GM12878 (cell line): ENCODE measurements at regions not wholly inside any gene's neighbourhood (a gene's known extent, or its start where the extent isn't known, plus 50 kb on each side); places are given as distances from the start of the nearest gene placed in this dataset.

ENCODE experiments used
- ATAC-seq: fragments of 200-7000 bp; cut with Tn5 transposase; 3 replicates; pipeline ENCODE4 v1.9.1; 2020; ENCODE audit warnings: mild to moderate bottlenecking, moderate library complexity
- BruUV-seq: library from RNA; stranded (reverse); fragments of 400-500 nt; replicated peaks from 2 replicates; lab custom pipeline; 2021; lab: Mats Ljungman, UMichigan
- CTCF ChIA-PET: fragments of 300-600 bp; sonication (Branson Sonifier 250); formaldehyde crosslinking; extraction: SDS; loops from one replicate; lab custom pipeline; 2021; ENCODE audit warnings: inconsistent platforms; lab: Yijun Ruan, JAX
- POLR2A ChIA-PET: fragments of 350-600 bp; formaldehyde crosslinking; extraction: SDS; loops from one replicate; lab custom pipeline; 2021; ENCODE audit warnings: inconsistent platforms; lab: Charles Lee
- RAD21 ChIA-PET: fragments of 300-600 bp; sonication (Branson Sonifier 250); formaldehyde crosslinking; loops from one replicate; lab custom pipeline; 2023; ENCODE audit warnings: antibody characterized with exemption; ENCODE audit not compliant: unreplicated experiment; lab: Charles Lee
- SMC1A ChIA-PET: fragments of 300-600 bp; sonication (Branson Sonifier 250); formaldehyde crosslinking; loops from one replicate; lab custom pipeline; 2023; ENCODE audit not compliant: unreplicated experiment, uncharacterized antibody; lab: Charles Lee
- DNase-seq: peaks from one replicate; pipeline ENCODE4 v3.0.0-alpha.2; 2011; ENCODE audit warnings: low read depth, low spot score
- FAIRE-seq: peaks from 3 replicates; lab custom pipeline; 2011; peaks lifted over from hg19 to GRCh38; lab: Jason Lieb, UNC
- H2AFZ ChIP-seq: 2 replicates; pipeline ENCODE4 v1.6.0; 2011; ENCODE audit warnings: low read depth, low read length, control low read depth; ENCODE audit not compliant: control insufficient read depth
- H3K27ac ChIP-seq: 2 replicates; pipeline ENCODE4 v1.5.1; 2011; ENCODE audit warnings: control low read depth; ENCODE audit not compliant: control insufficient read depth, insufficient read depth
- H3K27me3 ChIP-seq, 2 experiments: replicated peaks in 1 of 2; 2 replicates each; pipeline versions ENCODE4 v1.6.0 to v1.6.1; 2011; ENCODE audit warnings: low read length in 1 of 2; ENCODE audit not compliant: control insufficient read depth in 2 of 2, insufficient read depth in 2 of 2
- H3K36me3 ChIP-seq, 2 experiments: 2 replicates each; pipeline ENCODE4 v1.5.1; 2011; ENCODE audit warnings: low read length in 1 of 2; ENCODE audit not compliant: control insufficient read depth in 2 of 2, insufficient read depth in 2 of 2
- H3K4me1 ChIP-seq: 2 replicates; pipeline ENCODE4 v1.6.1; 2011; ENCODE audit warnings: mild to moderate bottlenecking, low read length, moderate library complexity, mixed read lengths; ENCODE audit not compliant: control insufficient read depth, insufficient read depth
- H3K4me2 ChIP-seq: 2 replicates; pipeline ENCODE4 v1.6.0; 2011; ENCODE audit warnings: control low read depth; ENCODE audit not compliant: control insufficient read depth, insufficient read depth
- H3K4me3 ChIP-seq: fragments of 200-600 bp; sonication (generic); 2 replicates; pipeline ENCODE4 v1.5.1; 2016
- H3K79me2 ChIP-seq: 2 replicates; pipeline ENCODE4 v1.6.0; 2011; ENCODE audit warnings: low read length; ENCODE audit not compliant: control insufficient read depth, insufficient read depth
- H3K9ac ChIP-seq: 2 replicates; pipeline ENCODE4 v1.8.0; 2011; ENCODE audit warnings: low read length, control low read depth, mixed read lengths; ENCODE audit not compliant: control insufficient read depth, insufficient read depth
- H3K9me3 ChIP-seq: replicated peaks from 3 replicates; pipeline ENCODE4 v1.5.1; 2011; ENCODE audit warnings: mild to moderate bottlenecking, low read length; ENCODE audit not compliant: control insufficient read depth, insufficient read depth
- H4K20me1 ChIP-seq: 2 replicates; pipeline ENCODE4 v1.6.0; 2011; ENCODE audit not compliant: control insufficient read depth, insufficient read depth
- ASH2L ChIP-seq: fragments of 300-600, 200-600 bp; sonication (generic); IDR thresholded peaks from 2 replicates; pipeline ENCODE4 v1.6.1; 2017; ENCODE audit warnings: low read depth, mild to moderate bottlenecking, borderline replicate concordance
- BCL11A ChIP-seq: IDR thresholded peaks from 2 replicates; pipeline ENCODE4 v1.6.1; 2011; ENCODE audit warnings: low read depth, low read length
- BRCA1 ChIP-seq: IDR thresholded peaks from 2 replicates; pipeline ENCODE4 v1.6.1; 2011; ENCODE audit warnings: low read depth, low read length, improper control_type of control experiment
- CBFB ChIP-seq: IDR thresholded peaks from 2 replicates; pipeline ENCODE4 v1.6.1; 2016; ENCODE audit warnings: antibody characterized with exemption, low read depth
- CUX1 ChIP-seq: IDR thresholded peaks from 2 replicates; pipeline ENCODE4 v1.6.1; 2012; ENCODE audit warnings: improper control_type of control experiment, low read depth, low read length; ENCODE audit not compliant: insufficient replicate concordance
- ETV6 ChIP-seq, 2 experiments: fragments of 450-650 bp in 1 of 2; IDR thresholded peaks in 1 of 2; conservative IDR thresholded peaks in 1 of 2; 2 replicates each; pipeline ENCODE4 v1.6.1; 2014; ENCODE audit warnings: antibody characterized with exemption in 1 of 2, borderline replicate concordance in 1 of 2, low read depth in 1 of 2, mild to moderate bottlenecking in 1 of 2, moderate library complexity in 1 of 2
- LARP7 ChIP-seq: fragments of 450-650 bp; IDR thresholded peaks from 2 replicates; pipeline ENCODE4 v1.6.1; 2017; ENCODE audit warnings: mild to moderate bottlenecking
- MEF2A ChIP-seq: IDR thresholded peaks from 2 replicates; pipeline ENCODE4 v1.6.1; 2011; ENCODE audit warnings: low read depth, mild to moderate bottlenecking, low read length, moderate library complexity; ENCODE audit not compliant: insufficient read depth
- MXI1 ChIP-seq: fragments of 150-350 bp; IDR thresholded peaks from 2 replicates; pipeline ENCODE4 v1.6.1; 2011; ENCODE audit warnings: low read depth, mild to moderate bottlenecking, inconsistent platforms, low read length, improper control_type of control experiment
- NFIC ChIP-seq: IDR thresholded peaks from 2 replicates; pipeline ENCODE4 v1.6.1; 2012; ENCODE audit warnings: low read depth, mild to moderate bottlenecking, inconsistent platforms, low read length, moderate library complexity
- PKNOX1 ChIP-seq: fragments of 450-650 bp; IDR thresholded peaks from 2 replicates; pipeline ENCODE4 v1.6.1; 2016; ENCODE audit warnings: mild to moderate bottlenecking
- RAD21 ChIP-seq: IDR thresholded peaks from 2 replicates; pipeline ENCODE4 v1.6.1; 2011; ENCODE audit warnings: mild to moderate bottlenecking, low read depth, low read length, moderate library complexity; ENCODE audit not compliant: insufficient read depth
- RUNX3 ChIP-seq: IDR thresholded peaks from 2 replicates; pipeline ENCODE4 v1.6.1; 2012; ENCODE audit warnings: low read length, inconsistent platforms
- SIN3A ChIP-seq: IDR thresholded peaks from 2 replicates; pipeline ENCODE4 v1.6.1; 2012; ENCODE audit warnings: low read depth, low read length, improper control_type of control experiment
- TBL1XR1 ChIP-seq: IDR thresholded peaks from 2 replicates; pipeline ENCODE4 v1.6.1; 2012; ENCODE audit warnings: low read depth, low read length, improper control_type of control experiment
- ZBTB33 ChIP-seq: fragments of 450-650 bp; IDR thresholded peaks from 2 replicates; pipeline ENCODE4 v1.6.1; 2017; ENCODE audit warnings: mild to moderate bottlenecking
- ZNF384 ChIP-seq: IDR thresholded peaks from 2 replicates; pipeline ENCODE4 v1.6.1; 2012; ENCODE audit warnings: low read depth, mild to moderate bottlenecking, low read length, improper control_type of control experiment, borderline replicate concordance
- WGBS: methylation state at CpG from one replicate; pipeline ENCODE4 v1.1.6; 2016; ENCODE audit warnings: low lambda C conversion rate; ENCODE audit not compliant: insufficient replicate concordance, insufficient coverage; ENCODE audit errors: missing lambda C conversion rate; 5-methylcytosine and 5-hydroxymethylcytosine counted together
- in situ Hi-C: fragments of 300-500 bp; cut with MboI; formaldehyde crosslinking; loops from 9 replicates; pipeline ENCODE4 v1.14.3; 2018; ENCODE audit warnings: mixed read lengths
- intact Hi-C: fragments of 100-400 bp; cut with micrococcal nuclease; formaldehyde crosslinking; loops from one replicate; pipeline ENCODE4 v1.14.2; 2022; ENCODE audit not compliant: unreplicated experiment

- DNase-seq (no peak), ATAC-seq (no peak), FAIRE-seq (no peak)
- peaks cover 0 to 1% of the 10 kb centered on the region in 2 experiments; a peak in 2 of 4 replicates for H3K27me3 ChIP-seq
- no peaks in the 10 kb centered on the region for H3K9me3 ChIP-seq
- BruUV-seq, result no TSS peak
- RAD21 ChIA-PET, result no interaction called here
- SMC1A ChIA-PET, result interaction anchor here (0.8 kb wide), 1 partner anchor 18 kb away, joined by 3 read pairs; no protein-coding TSS in a partner anchor
- H3K4me3 ChIP-seq, result no peak overlapping the region
- H2AFZ ChIP-seq, result no peak overlapping the region
- POLR2A ChIA-PET, result no interaction called here
- TF ChIP-seq BRCA1, result no peak
- TF ChIP-seq ZBTB33, result no peak
- no peak for TF ChIP-seq ASH2L
- no peak for TF ChIP-seq SIN3A
- TF ChIP-seq CUX1, result no peak
- no peak for TF ChIP-seq MEF2A
- TF ChIP-seq LARP7, result no peak
- no peak for TF ChIP-seq PKNOX1
- TF ChIP-seq CBFB, result no peak
- TF ChIP-seq MXI1, result no peak
- TF ChIP-seq BCL11A, result no peak
- TF ChIP-seq ZNF384, result no peak
- no peak for TF ChIP-seq NFIC
- TF ChIP-seq ETV6 (conservative IDR thresholded peaks at IDR 0.05 in 1 of 2, IDR thresholded peaks at IDR 0.05 in 1 of 2; ENCODE audit: borderline replicate concordance in 1 of 2, low read depth in 1 of 2), result no peak
- TF ChIP-seq TBL1XR1, result no peak
- no peak for TF ChIP-seq RAD21
- no peak for TF ChIP-seq RUNX3
- 20% methylated on average over 11 of the region's 11 CpGs for WGBS
- CTCF ChIA-PET, result no interaction called here
- H3K27ac ChIP-seq, result no peak overlapping the region
- no peak overlapping the region for H3K9ac ChIP-seq
- in situ Hi-C loops (no loop called here), intact Hi-C loops (no loop called here)
- H3K4me1 ChIP-seq, result no peaks in the 10 kb centered on the region
- no peaks in the 10 kb centered on the region for H3K36me3 ChIP-seq
- no peaks in the 10 kb centered on the region for H4K20me1 ChIP-seq
- no peaks in the 10 kb centered on the region for H3K79me2 ChIP-seq
- H3K4me2 ChIP-seq, result no peak overlapping the region
Measured at GRCh38 chr15:62940755-62941361, 101.7 kb upstream of the TPM1 start.
